ENCODE measurements at regions not wholly inside any gene's neighbourhood (a gene's known extent, or its start where the extent isn't known, plus 50 kb on each side); places are given as distances from the start of the nearest gene placed in this dataset.
"Not testable (repeated sequence)": the region's sequence is repeated elsewhere in the genome, so short reads cannot be mapped to it uniquely, and the experiment has no call there.

GRCh38 chrX:2554891-2555290 lies 54.1 kb upstream of the DHRSX start:
- H2AFZ ChIP-seq (ENCODE audit: low read depth): no peak overlapping the region
- H3K4me3 ChIP-seq (IDR thresholded peaks at IDR 0.05; ENCODE audit: insufficient read depth, low read depth, low read length): no peak overlapping the region
- no peak for TF ChIP-seq CTCF (conservative IDR thresholded peaks at IDR 0.05; ENCODE audit: low read depth, low read length)
- no peak overlapping the region for H3K4me2 ChIP-seq
- H3K79me2 ChIP-seq (ENCODE audit: insufficient read depth, low read depth): no peaks in the 10 kb centered on the region
- H4K20me1 ChIP-seq (ENCODE audit: insufficient read depth): no peaks in the 10 kb centered on the region
- no peak overlapping the region for H3K27ac ChIP-seq
- no peaks in the 10 kb centered on the region for H3K4me1 ChIP-seq (ENCODE audit: low read depth, poor library complexity, severe bottlenecking)
- no peak overlapping the region for H3K9ac ChIP-seq
- no peaks in the 10 kb centered on the region for H3K36me3 ChIP-seq (ENCODE audit: insufficient read depth)
- no peaks in the 10 kb centered on the region for H3K27me3 ChIP-seq (ENCODE audit: insufficient read depth, low read depth)

GRCh38 chrX:2554066-2554465 lies 53.3 kb upstream of the DHRSX start:
- not testable (repeated sequence) for H2AFZ ChIP-seq (ENCODE audit: low read depth); H3K4me2 ChIP-seq; H4K20me1 ChIP-seq (ENCODE audit: insufficient read depth); H3K36me3 ChIP-seq (ENCODE audit: insufficient read depth); H3K9ac ChIP-seq; H3K27ac ChIP-seq; H3K27me3 ChIP-seq (ENCODE audit: insufficient read depth, low read depth); H3K4me1 ChIP-seq (ENCODE audit: low read depth, poor library complexity, severe bottlenecking); H3K4me3 ChIP-seq (IDR thresholded peaks at IDR 0.05; ENCODE audit: insufficient read depth, low read depth, low read length); H3K79me2 ChIP-seq (ENCODE audit: insufficient read depth, low read depth)

GRCh38 chrX:2552621-2553201 lies 51.9 kb upstream of the DHRSX start:
- Histone ChIP-seq H3K9ac (no peak overlapping the region), H3K4me3 (IDR thresholded peaks at IDR 0.05; ENCODE audit: insufficient read depth, low read depth, low read length) (no peak overlapping the region), H3K79me2 (ENCODE audit: insufficient read depth, low read depth) (no peaks in the 10 kb centered on the region), H3K4me1 (ENCODE audit: low read depth, poor library complexity, severe bottlenecking) (no peaks in the 10 kb centered on the region), H4K20me1 (ENCODE audit: insufficient read depth) (no peaks in the 10 kb centered on the region), H3K27ac (no peak overlapping the region), H3K36me3 (ENCODE audit: insufficient read depth) (no peaks in the 10 kb centered on the region), H2AFZ (ENCODE audit: low read depth) (no peak overlapping the region), H3K27me3 (ENCODE audit: insufficient read depth, low read depth) (no peaks in the 10 kb centered on the region), H3K4me2 (no peak overlapping the region)
- no peak for TF ChIP-seq CTCF (conservative IDR thresholded peaks at IDR 0.05; ENCODE audit: low read depth, low read length)

GRCh38 chrX:2550328-2551020 lies 49.7 kb upstream of the DHRSX start:
- Histone ChIP-seq H2AFZ (ENCODE audit: low read depth) (no peak overlapping the region), H3K36me3 (ENCODE audit: insufficient read depth) (no peaks in the 10 kb centered on the region)

More at GRCh38 chrX:2550328-2551020, 49.7 kb upstream of the DHRSX start:
- no peaks in the 10 kb centered on the region for H3K27me3 ChIP-seq (ENCODE audit: insufficient read depth, low read depth)
- no peak overlapping the region for H3K4me2 ChIP-seq
- no peaks in the 10 kb centered on the region for H4K20me1 ChIP-seq (ENCODE audit: insufficient read depth)
- H3K4me1 ChIP-seq (ENCODE audit: low read depth, poor library complexity, severe bottlenecking): no peaks in the 10 kb centered on the region
- H3K9ac ChIP-seq: no peak overlapping the region
- H3K79me2 ChIP-seq (ENCODE audit: insufficient read depth, low read depth): no peaks in the 10 kb centered on the region
- TF ChIP-seq CTCF (conservative IDR thresholded peaks at IDR 0.05; ENCODE audit: low read depth, low read length): no peak
- H3K4me3 ChIP-seq (IDR thresholded peaks at IDR 0.05; ENCODE audit: insufficient read depth, low read depth, low read length): no peak overlapping the region
- H3K27ac ChIP-seq: no peak overlapping the region

Data from KMS-11 (cell line).